ENCODE measurements at regions not wholly inside any gene's neighbourhood (a gene's known extent, or its start where the extent isn't known, plus 50 kb on each side); places are given as distances from the start of the nearest gene placed in this dataset.
A peak's percentile ranks its signal among the peaks of the same experiment; 100 is the strongest.

GRCh38 chr18:56127322-56128099 is 510.9 kb downstream of the TXNL1 start:
- no peak for DNase-seq (ENCODE audit: low read depth)

- DNase-seq (ENCODE audit: low read depth), result peak; percentile 46
Measured at GRCh38 chr18:56124186-56124585, 514.2 kb downstream of the TXNL1 start.

GRCh38 chr18:56121669-56122068 is 516.7 kb downstream of the TXNL1 start:
- DNase-seq (ENCODE audit: low read depth), result no peak

- DNase-seq (ENCODE audit: low read depth), result no peak
Measured at GRCh38 chr18:56120782-56121181, 517.6 kb downstream of the TXNL1 start.

GRCh38 chr18:56119681-56120080 is 518.7 kb downstream of the TXNL1 start:
- no peak for DNase-seq (ENCODE audit: low read depth)

GRCh38 chr18:56118422-56118821 is 520.0 kb downstream of the TXNL1 start:
- DNase-seq (ENCODE audit: low read depth), result no peak

- no peak for DNase-seq (ENCODE audit: low read depth)
Measured at GRCh38 chr18:56115071-56116015, 523.0 kb downstream of the TXNL1 start.

GRCh38 chr18:56112984-56113383 is 525.0 kb upstream of the TCF4 start:
- DNase-seq (ENCODE audit: low read depth), result no peak

GRCh38 chr18:56112013-56112749 is 524.2 kb upstream of the TCF4 start:
- no peak for DNase-seq (ENCODE audit: low read depth)

GRCh38 chr18:56109757-56110156 is 521.8 kb upstream of the TCF4 start:
- no peak for DNase-seq (ENCODE audit: low read depth)

- no peak for DNase-seq (ENCODE audit: low read depth)
Measured at GRCh38 chr18:56108478-56109367, 520.7 kb upstream of the TCF4 start.

GRCh38 chr18:56107821-56108477 is 520.0 kb upstream of the TCF4 start:
- DNase-seq (ENCODE audit: low read depth), result no peak

- DNase-seq (ENCODE audit: low read depth), result no peak
Measured at GRCh38 chr18:56100090-56100722, 512.2 kb upstream of the TCF4 start.

GRCh38 chr18:56097621-56098020 is 509.6 kb upstream of the TCF4 start:
- no peak for DNase-seq (ENCODE audit: low read depth)

GRCh38 chr18:56096861-56097260 is 508.9 kb upstream of the TCF4 start:
- no peak for DNase-seq (ENCODE audit: low read depth)

- DNase-seq (ENCODE audit: low read depth), result no peak
Measured at GRCh38 chr18:56089612-56090258, 501.7 kb upstream of the TCF4 start.

- DNase-seq (ENCODE audit: low read depth), result no peak
Measured at GRCh38 chr18:56086786-56087185, 498.8 kb upstream of the TCF4 start.

GRCh38 chr18:56086176-56086575 is 498.2 kb upstream of the TCF4 start:
- no peak for DNase-seq (ENCODE audit: low read depth)

GRCh38 chr18:56085551-56085950 is 497.6 kb upstream of the TCF4 start:
- DNase-seq (ENCODE audit: low read depth), result peak; percentile 30

Data from HS-5 (cell line).